GM23338 (cell line): ENCODE measurements at regions not wholly inside any gene's neighbourhood (a gene's known extent, or its start where the extent isn't known, plus 50 kb on each side); places are given as distances from the start of the nearest gene placed in this dataset.

Experiments
- ATAC-seq: fragments of 200-7000 bp; cut with Tn5 transposase; 3 replicates; pipeline ENCODE4 v1.9.1; 2020
- DNase-seq: peaks from one replicate; pipeline ENCODE4 v3.0.0-alpha.2; 2015; ENCODE audit warnings: low spot score
- H2AFZ ChIP-seq: fragments of 200-600 bp; sonication (generic); 2 replicates; pipeline ENCODE4 v1.8.0; 2016; ENCODE audit warnings: antibody characterized with exemption, mild to moderate bottlenecking, moderate library complexity
- H3F3A ChIP-seq: fragments of 200-600 bp; sonication (generic); replicated peaks from 2 replicates; pipeline ENCODE4 v1.8.0; 2017; ENCODE audit warnings: antibody characterized with exemption, mixed run types, low read depth
- H3K27ac ChIP-seq: fragments of 200-600 bp; sonication (generic); 2 replicates; pipeline ENCODE4 v1.6.1; 2016; ENCODE audit warnings: low read depth
- H3K27me3 ChIP-seq: fragments of 200-600 bp; sonication (generic); 2 replicates; pipeline ENCODE4 v1.8.0; 2016; ENCODE audit warnings: mild to moderate bottlenecking, mixed run types, moderate library complexity; ENCODE audit not compliant: insufficient read depth
- H3K36me3 ChIP-seq: fragments of 200-600 bp; sonication (generic); 2 replicates; pipeline ENCODE4 v1.8.0; 2016; ENCODE audit warnings: mild to moderate bottlenecking; ENCODE audit not compliant: insufficient read depth
- H3K4me1 ChIP-seq: fragments of 200-600 bp; sonication (generic); 2 replicates; pipeline ENCODE4 v1.8.0; 2016; ENCODE audit warnings: mild to moderate bottlenecking, moderate library complexity; ENCODE audit not compliant: insufficient read depth
- H3K4me2 ChIP-seq: fragments of 200-600 bp; sonication (generic); 2 replicates; pipeline ENCODE4 v1.7.1; 2017; ENCODE audit warnings: mixed run types
- H3K4me3 ChIP-seq: fragments of 200-600 bp; sonication (generic); 2 replicates; pipeline ENCODE4 v1.6.1; 2016; ENCODE audit warnings: mixed run types
- H3K79me2 ChIP-seq: fragments of 200-600 bp; sonication (generic); replicated peaks from 2 replicates; pipeline ENCODE4 v1.8.0; 2017; ENCODE audit warnings: mild to moderate bottlenecking; ENCODE audit not compliant: insufficient read depth
- H3K9me2 ChIP-seq: fragments of 200-600 bp; sonication (generic); 2 replicates; pipeline ENCODE4 v1.8.0; 2017; ENCODE audit not compliant: insufficient read depth
- H4K20me1 ChIP-seq: fragments of 200-600 bp; sonication (generic); replicated peaks from 2 replicates; pipeline ENCODE4 v1.8.0; 2017; ENCODE audit warnings: mild to moderate bottlenecking; ENCODE audit not compliant: insufficient read depth
- H3K27ac Mint-ChIP-seq: 2 replicates; pipeline ENCODE4 v1.8.0; 2020; ENCODE audit warnings: inconsistent platforms, mild to moderate bottlenecking, moderate library complexity, mixed read lengths
- H3K27me3 Mint-ChIP-seq: 3 replicates; pipeline ENCODE4 v1.8.0; 2022; ENCODE audit warnings: low read depth, mild to moderate bottlenecking, moderate library complexity, mixed read lengths, inconsistent platforms; ENCODE audit not compliant: insufficient read depth, poor library complexity
- H3K36me3 Mint-ChIP-seq: 3 replicates; pipeline ENCODE4 v1.8.0; 2021; ENCODE audit warnings: low read depth, mild to moderate bottlenecking, inconsistent platforms, moderate library complexity, mixed read lengths
- H3K4me1 Mint-ChIP-seq: 3 replicates; pipeline ENCODE4 v1.8.0; 2020; ENCODE audit warnings: mild to moderate bottlenecking, inconsistent platforms, mixed read lengths
- H3K4me3 Mint-ChIP-seq: 3 replicates; pipeline ENCODE4 v1.8.0; 2021; ENCODE audit warnings: moderate library complexity, mild to moderate bottlenecking, inconsistent platforms, mixed read lengths
- H3K9me3 Mint-ChIP-seq: 3 replicates; pipeline ENCODE4 v1.8.0; 2020; ENCODE audit warnings: moderate library complexity, mild to moderate bottlenecking, inconsistent platforms, mixed read lengths
- JUNB ChIP-seq: IDR thresholded peaks from one replicate; pipeline ENCODE4 v1.6.1; 2016; ENCODE audit warnings: antibody characterized with exemption; ENCODE audit not compliant: unreplicated experiment
- POLR2AphosphoS5 ChIP-seq: IDR thresholded peaks from 2 replicates; pipeline ENCODE4 v1.6.1; 2016; ENCODE audit warnings: antibody characterized with exemption, low read depth
- STAT1 ChIP-seq: IDR thresholded peaks from one replicate; pipeline ENCODE4 v1.6.1; 2016; ENCODE audit warnings: antibody characterized with exemption; ENCODE audit not compliant: unreplicated experiment
- ZNF114 ChIP-seq: fragments of 250-450 bp; sonication (Bioruptor Pico); IDR thresholded peaks from 2 replicates; pipeline ENCODE4 v1.5.0; 2020; ENCODE audit warnings: mild to moderate bottlenecking, moderate library complexity
- ZNF331 ChIP-seq: fragments of 250-450 bp; sonication (Bioruptor Pico); IDR thresholded peaks from 2 replicates; pipeline ENCODE4 v1.5.0; 2020; ENCODE audit warnings: low read depth, mild to moderate bottlenecking, moderate library complexity
- TF ChIP-seq, protein P1 (sequence below), 2 experiments: fragments of 200-600 bp in 1 of 2; sonication (generic) in 1 of 2; conservative IDR thresholded peaks; 2 replicates each; pipeline versions ENCODE4 v1.5.1 to v1.6.1; 2016 to 2017; ENCODE audit warnings: antibody characterized with exemption in 2 of 2, low read depth in 2 of 2, mild to moderate bottlenecking in 2 of 2, moderate library complexity in 1 of 2

DNA sequence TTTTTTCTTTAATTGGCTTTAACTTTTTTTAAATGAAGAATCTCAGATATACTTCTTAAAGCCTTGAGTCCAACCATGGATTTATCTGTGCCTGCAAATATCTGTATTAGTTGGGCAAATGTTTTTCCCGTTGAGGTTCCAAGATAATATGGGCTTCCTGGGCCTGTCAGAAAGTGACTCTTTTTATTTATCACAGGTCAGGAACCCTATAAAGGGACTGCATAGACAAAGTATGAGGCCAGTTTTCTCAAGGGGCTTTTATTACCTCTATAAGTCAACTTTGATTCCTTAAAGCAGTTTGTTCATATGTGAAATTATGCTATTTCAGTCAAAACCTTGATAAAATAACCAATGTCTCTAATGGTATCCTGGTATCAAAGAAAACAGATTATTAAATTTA, 80.2 kb upstream of the BMP2K start:
- no peaks in the 10 kb centered on the region for H3K36me3 Mint-ChIP-seq
- no peaks in the 10 kb centered on the region for H3K27me3 Mint-ChIP-seq
- Histone ChIP-seq H4K20me1 (no peaks in the 10 kb centered on the region), H3K79me2 (no peaks in the 10 kb centered on the region), H3K4me3 (no peak overlapping the region), H2AFZ (no peak overlapping the region), H3K27ac (no peak overlapping the region), H3K4me1 (no peaks in the 10 kb centered on the region), H3K9me2 (no peaks in the 10 kb centered on the region), H3K27me3 (no peaks in the 10 kb centered on the region), H3K36me3 (no peaks in the 10 kb centered on the region), H3K4me2 (no peak overlapping the region), H3F3A (no peaks in the 10 kb centered on the region)
- no peak for TF ChIP-seq ZNF331 (CRISPR knock-in tag)
- no peak for TF ChIP-seq POLR2AphosphoS5
- ATAC-seq (no peak), DNase-seq (no peak)
- no peak overlapping the region for H3K4me3 Mint-ChIP-seq
- no peaks in the 10 kb centered on the region for H3K9me3 Mint-ChIP-seq
- no peak overlapping the region for H3K27ac Mint-ChIP-seq
- no peaks in the 10 kb centered on the region; the same call in 2 of the 3 replicates for H3K4me1 Mint-ChIP-seq

DNA sequence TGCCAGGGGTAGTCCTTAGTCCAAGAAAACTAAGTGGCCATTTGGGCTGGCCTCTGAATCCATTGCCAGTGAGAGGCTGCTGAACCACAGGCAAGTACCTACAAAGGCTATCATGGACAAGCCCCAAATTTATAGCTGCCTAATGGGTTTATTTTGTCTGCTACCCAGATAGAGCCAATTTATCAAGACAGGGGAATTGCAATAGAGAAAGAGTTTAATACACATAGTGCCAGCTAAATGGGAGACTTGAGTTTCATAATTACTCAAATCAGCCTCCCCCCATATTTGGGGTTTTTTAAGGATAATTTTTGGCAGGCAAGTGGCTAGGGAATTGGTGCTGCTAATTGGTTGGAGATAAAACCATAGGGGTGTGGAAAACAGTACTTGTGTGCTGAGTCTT, 73.1 kb upstream of the BMP2K start:
- Mint-ChIP-seq H3K27ac (no peak overlapping the region), H3K27me3 (peaks cover 12% of the 10 kb centered on the region), H3K4me3 (no peak overlapping the region), H3K9me3 (peaks cover 15% of the 10 kb centered on the region), H3K36me3 (no peaks in the 10 kb centered on the region; the same call in 1 of the 3 replicates), H3K4me1 (peaks cover 31% of the 10 kb centered on the region)
- TF ChIP-seq JUNB (no peak), STAT1 (no peak), ZNF331 (CRISPR knock-in tag) (no peak), POLR2AphosphoS5 (no peak)
- H3K36me3 ChIP-seq: 0 out of 2 replicates have a peak, but pooled peaks cover 5% of the 10 kb centered on the region
- no peak for ATAC-seq
- H3K27ac ChIP-seq: no peak overlapping the region
- peaks cover 36% of the 10 kb centered on the region for H3K4me1 ChIP-seq
- no peaks in the 10 kb centered on the region; the same call in 1 of the 2 replicates for H3K9me2 ChIP-seq
- no peaks in the 10 kb centered on the region for H3K27me3 ChIP-seq
- H3K4me3 ChIP-seq: no peak overlapping the region
- no peak overlapping the region for H3K4me2 ChIP-seq
- no peaks in the 10 kb centered on the region for H3F3A ChIP-seq
- no peaks in the 10 kb centered on the region for H3K79me2 ChIP-seq
- H4K20me1 ChIP-seq: no peaks in the 10 kb centered on the region
- no peak for DNase-seq
- no peak overlapping the region for H2AFZ ChIP-seq

DNA sequence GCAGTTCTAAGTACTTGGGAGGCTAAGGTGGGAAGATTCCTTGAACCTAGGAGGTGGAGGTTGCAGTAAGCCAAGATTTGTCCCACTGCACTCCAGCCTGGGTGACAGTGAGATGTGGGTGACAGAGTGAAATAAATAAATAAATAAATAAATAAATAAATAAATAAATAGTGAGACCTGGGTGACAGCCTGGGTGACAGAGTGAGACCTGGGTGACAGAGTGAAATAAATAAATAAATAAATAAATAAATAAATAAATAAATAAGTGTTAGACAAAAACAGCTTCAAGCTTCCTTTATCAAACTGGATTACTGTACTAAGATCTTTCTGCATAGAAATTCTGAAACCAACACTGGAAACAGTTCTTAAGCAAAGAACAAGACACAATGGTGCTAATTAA, 71.8 kb upstream of the BMP2K start:
- Mint-ChIP-seq H3K36me3 (no peaks in the 10 kb centered on the region; the same call in 1 of the 3 replicates), H3K27me3 (peaks cover 12% of the 10 kb centered on the region), H3K4me3 (no peak overlapping the region), H3K4me1 (peaks cover 31% of the 10 kb centered on the region), H3K9me3 (peaks cover 15% of the 10 kb centered on the region), H3K27ac (no peak overlapping the region; the same call in 1 of the 2 replicates)
- Histone ChIP-seq H3K4me2 (no peak overlapping the region), H3K27ac (no peak overlapping the region), H4K20me1 (no peaks in the 10 kb centered on the region), H3F3A (no peaks in the 10 kb centered on the region), H3K4me1 (peaks cover 36% of the 10 kb centered on the region), H3K36me3 (0 out of 2 replicates have a peak, but pooled peaks cover 5% of the 10 kb centered on the region), H2AFZ (no peak overlapping the region), H3K79me2 (no peaks in the 10 kb centered on the region), H3K9me2 (no peaks in the 10 kb centered on the region; the same call in 1 of the 2 replicates), H3K4me3 (no peak overlapping the region), H3K27me3 (no peaks in the 10 kb centered on the region)
- ATAC-seq: no peak
- TF ChIP-seq, protein P1, sequence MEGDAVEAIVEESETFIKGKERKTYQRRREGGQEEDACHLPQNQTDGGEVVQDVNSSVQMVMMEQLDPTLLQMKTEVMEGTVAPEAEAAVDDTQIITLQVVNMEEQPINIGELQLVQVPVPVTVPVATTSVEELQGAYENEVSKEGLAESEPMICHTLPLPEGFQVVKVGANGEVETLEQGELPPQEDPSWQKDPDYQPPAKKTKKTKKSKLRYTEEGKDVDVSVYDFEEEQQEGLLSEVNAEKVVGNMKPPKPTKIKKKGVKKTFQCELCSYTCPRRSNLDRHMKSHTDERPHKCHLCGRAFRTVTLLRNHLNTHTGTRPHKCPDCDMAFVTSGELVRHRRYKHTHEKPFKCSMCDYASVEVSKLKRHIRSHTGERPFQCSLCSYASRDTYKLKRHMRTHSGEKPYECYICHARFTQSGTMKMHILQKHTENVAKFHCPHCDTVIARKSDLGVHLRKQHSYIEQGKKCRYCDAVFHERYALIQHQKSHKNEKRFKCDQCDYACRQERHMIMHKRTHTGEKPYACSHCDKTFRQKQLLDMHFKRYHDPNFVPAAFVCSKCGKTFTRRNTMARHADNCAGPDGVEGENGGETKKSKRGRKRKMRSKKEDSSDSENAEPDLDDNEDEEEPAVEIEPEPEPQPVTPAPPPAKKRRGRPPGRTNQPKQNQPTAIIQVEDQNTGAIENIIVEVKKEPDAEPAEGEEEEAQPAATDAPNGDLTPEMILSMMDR (conservative IDR thresholded peaks at IDR 0.05; ENCODE audit: low read depth in 2 of 2): no peak
- TF ChIP-seq ZNF114 (CRISPR knock-in tag): no peak
- DNase-seq: no peak
